GM18505 (cell line): ENCODE measurements at regions not wholly inside any gene's neighbourhood (a gene's known extent, or its start where the extent isn't known, plus 50 kb on each side); places are given as distances from the start of the nearest gene placed in this dataset.
"Not testable (repeated sequence)": the region's sequence is repeated elsewhere in the genome, so short reads cannot be mapped to it uniquely, and the experiment has no call there.

Source experiments
- ATAC-seq: cut with Tn5 transposase; IDR thresholded peaks from one replicate; pipeline ENCODE4 v1.9.1; 2021; ENCODE audit not compliant: unreplicated experiment
- POLR2A ChIP-seq: IDR thresholded peaks from 4 replicates; pipeline ENCODE4 v1.6.1; 2011; ENCODE audit warnings: borderline replicate concordance; ENCODE audit not compliant: insufficient read depth, insufficient read length; ENCODE audit errors: extremely low read depth

DNA sequence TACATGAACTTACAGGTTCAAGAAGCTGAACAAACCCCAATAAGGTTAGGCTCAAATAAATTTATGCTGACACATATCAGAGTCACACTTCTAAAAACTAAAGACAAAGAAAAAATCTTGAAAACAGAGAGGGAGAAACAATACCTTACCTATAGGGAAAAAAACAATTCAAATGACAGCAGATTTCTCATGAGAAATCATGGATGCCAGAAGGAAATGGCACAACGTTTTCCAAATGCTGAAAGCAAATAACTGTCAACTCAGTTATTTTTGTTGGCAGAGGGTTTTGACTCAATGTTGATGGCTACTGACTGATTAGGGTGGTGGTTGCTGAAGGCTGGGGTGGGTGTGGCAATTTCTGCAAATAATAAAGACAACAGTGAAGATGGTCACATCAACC is 239.4 kb downstream of the ARHGAP12 start:
- no peak for TF ChIP-seq POLR2A
- no peak for ATAC-seq

- no peak for TF ChIP-seq POLR2A
- ATAC-seq = no peak
Observed at GRCh38 chr10:31687663-31688482, 240.8 kb downstream of the ARHGAP12 start.

DNA sequence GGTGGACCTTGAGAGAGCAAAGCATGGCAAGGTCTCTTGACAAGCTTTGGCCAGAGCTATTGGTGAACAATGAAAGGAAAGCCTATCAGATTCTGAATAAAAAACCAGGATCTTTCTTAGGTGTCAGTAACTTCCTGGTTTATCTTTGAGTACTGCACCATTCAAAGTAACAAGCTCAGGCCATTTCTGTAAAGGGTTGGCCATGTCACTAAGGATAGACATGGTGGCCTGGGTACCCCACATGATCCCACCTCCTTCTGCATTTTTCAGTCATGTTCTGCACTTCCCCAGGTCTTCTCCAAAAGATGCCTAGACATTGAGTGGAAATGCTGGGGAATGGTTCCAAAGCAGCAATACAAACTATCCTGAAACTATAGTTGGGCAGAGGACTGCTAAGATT is 242.0 kb downstream of the ARHGAP12 start:
- ATAC-seq = no peak
- TF ChIP-seq POLR2A = no peak

DNA sequence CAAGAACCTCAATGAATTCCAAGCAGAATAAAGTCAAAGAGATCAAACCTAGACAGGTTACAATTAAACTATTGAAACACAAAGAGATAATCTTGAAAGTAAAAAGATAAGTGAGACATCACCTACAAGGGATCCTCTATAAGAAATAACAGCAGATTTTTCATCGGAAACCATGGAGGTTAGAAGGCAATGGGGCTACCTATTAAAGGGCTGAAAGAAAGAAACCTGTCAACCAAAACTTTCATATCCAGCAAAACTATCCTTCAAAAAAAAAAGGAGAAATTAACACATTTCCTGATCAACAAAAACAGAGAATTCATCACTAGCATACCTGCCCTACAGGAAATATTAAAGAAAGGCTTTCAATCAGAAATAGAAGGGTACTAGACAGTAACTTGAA is 244.9 kb downstream of the ARHGAP12 start:
- ATAC-seq = no peak
- TF ChIP-seq POLR2A = no peak

DNA sequence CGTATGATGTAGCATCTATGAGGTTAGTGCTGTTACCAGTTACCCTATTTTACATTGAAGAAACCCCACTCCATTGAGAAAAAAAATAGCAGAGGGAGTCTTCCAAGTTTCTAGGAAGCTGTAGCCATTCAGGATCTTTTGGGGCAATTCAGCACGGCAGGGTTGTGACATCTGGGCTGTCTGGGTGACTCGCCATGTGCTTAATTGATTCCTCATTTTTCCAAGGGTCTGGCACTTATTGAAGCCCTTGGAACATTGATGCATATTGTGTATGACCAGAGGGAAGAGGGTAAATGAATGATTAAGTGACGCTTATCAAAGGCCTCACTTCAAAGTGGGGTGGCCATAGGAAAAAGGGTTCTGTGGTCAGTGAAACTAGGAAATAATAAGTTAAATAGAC is 248.7 kb downstream of the ARHGAP12 start:
- no peak for ATAC-seq
- TF ChIP-seq POLR2A = no peak

DNA sequence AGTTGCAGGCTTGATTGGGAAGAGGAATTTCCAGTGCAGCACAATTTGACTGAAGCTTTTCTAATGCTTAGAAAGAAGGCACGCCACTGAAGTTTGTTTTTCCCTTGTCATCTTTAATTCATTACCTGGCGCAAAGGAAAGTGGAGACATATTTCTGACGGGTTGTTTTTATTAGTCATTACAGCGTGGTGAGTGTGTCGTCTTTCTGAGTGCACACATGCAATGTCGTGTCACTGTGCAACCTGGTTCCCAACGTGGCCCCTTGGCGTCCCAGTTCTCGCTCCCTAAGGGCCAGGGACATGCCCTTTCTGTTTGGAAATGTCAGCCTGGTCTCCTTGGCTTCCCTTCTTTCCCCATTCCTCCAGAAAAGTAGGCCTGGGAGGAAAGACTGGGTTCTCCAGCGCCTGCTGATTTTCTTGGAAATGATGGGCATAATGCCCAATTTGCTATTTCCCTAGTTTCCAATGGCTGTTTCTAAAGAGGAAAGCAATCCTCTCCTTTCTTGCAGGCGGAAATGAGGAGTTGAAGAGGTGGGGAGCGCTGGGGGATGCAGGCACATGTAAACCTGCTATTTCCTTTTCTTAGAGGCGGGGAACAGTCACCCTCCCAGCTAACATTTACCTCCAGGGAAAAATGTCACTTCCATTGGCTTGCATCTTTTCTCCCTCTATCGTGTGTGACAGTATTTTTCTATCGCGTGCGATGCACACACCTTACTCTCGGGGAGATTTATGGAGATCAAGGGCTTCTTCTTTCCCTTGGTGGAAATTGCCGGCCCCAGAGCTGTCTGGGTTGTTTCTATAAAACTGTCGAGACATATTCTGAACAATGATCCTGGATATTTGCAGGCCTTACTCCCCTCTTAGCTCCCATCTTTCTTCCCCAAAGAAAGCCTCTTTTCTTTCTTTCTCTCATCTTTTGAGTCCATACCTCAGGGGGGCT is 249.8 kb downstream of the ARHGAP12 start:
- no peak for ATAC-seq
- no peak for TF ChIP-seq POLR2A

DNA sequence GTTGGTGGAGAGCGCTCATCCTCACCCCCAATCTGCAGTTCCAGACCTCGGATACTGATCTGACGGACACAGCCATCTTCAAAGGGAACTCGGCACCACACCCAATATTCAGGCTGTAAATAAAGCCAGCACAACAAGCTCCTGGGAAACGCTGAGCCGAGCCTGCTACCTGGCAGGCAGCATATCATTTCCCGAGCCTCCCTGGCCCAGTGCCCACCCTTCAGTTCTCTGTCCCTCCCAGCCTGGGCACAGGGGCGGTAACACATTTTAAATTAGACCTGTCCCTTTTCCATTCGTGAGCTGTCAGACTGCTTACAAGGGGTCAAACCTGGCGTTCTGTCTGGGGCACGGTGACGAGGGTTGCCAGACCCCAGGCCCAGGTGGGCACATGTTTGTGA is 250.5 kb downstream of the ARHGAP12 start:
- TF ChIP-seq POLR2A = no peak
- ATAC-seq = no peak

- TF ChIP-seq POLR2A = no peak
- ATAC-seq = no peak
Observed at GRCh38 chr10:31677195-31678138, 251.2 kb downstream of the ARHGAP12 start.

DNA sequence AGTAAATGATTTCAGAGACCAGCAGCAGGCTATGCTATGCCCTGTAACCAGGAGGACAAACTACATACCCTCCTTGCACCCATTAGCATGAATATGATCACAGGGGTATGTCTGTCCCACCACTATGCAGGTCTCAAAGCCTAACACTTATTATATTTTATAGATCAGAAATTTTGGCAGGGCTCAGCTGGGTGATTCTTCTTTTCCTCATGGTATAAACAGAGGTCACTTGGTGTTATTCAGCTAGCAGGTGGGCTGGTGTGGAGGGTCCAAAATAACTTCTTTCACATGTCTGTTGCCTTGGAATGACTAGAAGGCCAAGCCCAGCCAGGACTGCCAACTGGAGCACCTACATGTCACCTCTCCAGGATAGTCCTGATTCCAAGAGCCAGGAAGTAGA is 252.9 kb downstream of the ARHGAP12 start:
- ATAC-seq = no peak
- TF ChIP-seq POLR2A = no peak

- ATAC-seq = no peak
- no peak for TF ChIP-seq POLR2A
Observed at GRCh38 chr10:31669357-31669756, 259.3 kb downstream of the ARHGAP12 start.

DNA sequence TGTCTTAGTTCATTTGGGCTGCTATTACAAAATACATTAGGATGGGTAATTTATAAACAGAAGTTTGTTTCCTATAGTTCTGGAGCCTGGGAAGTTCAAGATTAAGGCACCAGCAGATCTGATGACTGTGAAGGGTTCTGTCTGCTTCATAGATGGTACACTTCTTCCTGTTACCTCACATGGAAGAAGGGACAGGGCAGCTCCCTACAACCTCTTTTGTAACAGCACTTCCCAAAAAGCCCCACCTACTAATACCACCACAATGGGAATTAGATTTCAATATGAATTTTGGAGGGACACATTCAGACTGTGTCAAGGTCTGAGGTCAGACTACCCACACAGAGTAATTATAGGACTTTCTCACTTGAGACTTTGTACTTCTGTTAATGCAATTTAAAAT is 260.3 kb downstream of the ARHGAP12 start:
- ATAC-seq = no peak
- TF ChIP-seq POLR2A = no peak

DNA sequence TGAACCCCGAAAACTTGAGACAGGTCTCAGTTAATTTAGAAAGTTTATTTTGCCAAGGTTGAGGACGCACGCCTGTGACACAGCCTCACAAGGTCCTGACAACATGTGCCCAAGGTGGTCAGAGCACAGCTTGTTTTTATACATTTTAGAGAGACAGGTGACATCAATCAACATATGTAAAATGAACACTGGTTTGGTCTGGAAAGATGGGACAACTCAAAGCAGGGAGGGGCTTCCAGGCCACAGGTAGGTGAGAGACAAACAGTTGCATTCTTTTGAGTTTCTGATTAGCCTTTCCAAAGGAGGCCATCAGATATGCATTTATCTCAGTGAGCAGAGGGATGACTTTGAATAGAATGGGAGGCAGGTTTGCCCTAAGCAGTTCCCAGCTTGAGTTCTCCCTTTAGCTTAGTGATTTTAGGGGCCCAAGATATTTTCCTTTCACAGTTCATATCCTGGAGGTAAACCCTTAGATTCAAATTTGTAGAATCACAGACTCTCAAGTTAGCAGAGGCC is 262.8 kb downstream of the ARHGAP12 start:
- not testable (repeated sequence) for ATAC-seq

- no peak for TF ChIP-seq POLR2A
- ATAC-seq = no peak
Observed at GRCh38 chr10:31664803-31665202, 263.8 kb downstream of the ARHGAP12 start.

GRCh38 chr10:31664071-31664470 is 264.6 kb downstream of the ARHGAP12 start:
- ATAC-seq = not testable (repeated sequence)
